Pancreas (tissue), 10 donors: ENCODE measurements at regions not wholly inside any gene's neighbourhood (a gene's known extent, or its start where the extent isn't known, plus 50 kb on each side); places are given as distances from the start of the nearest gene placed in this dataset.

ENCODE experiments used
- ATAC-seq, 4 donors: fragments of 200-7000 bp; cut with Tn5 transposase; one replicate each; pipeline versions ENCODE4 v1.8.0 to v1.9.1; 2020; ENCODE audit warnings: mild to moderate bottlenecking in 4 of 4, moderate library complexity in 4 of 4
- DNase-seq, 6 donors: peaks; one replicate each; pipeline ENCODE4 v3.0.0-alpha.2; 2020
- FAIRE-seq: peaks from 2 replicates; lab custom pipeline; 2012; peaks lifted over from hg19 to GRCh38; lab: Jason Lieb, UNC
- H3K27ac ChIP-seq, 4 donors: fragments of 200-600 bp; sonication (generic); 1 replicate in 3 of 4; 2 replicates in 1 of 4; pipeline versions ENCODE4 v1.5.0 to v1.8.0; 2020
- H3K27me3 ChIP-seq, 4 donors: fragments of 200-600 bp; one replicate each; pipeline ENCODE4 v1.8.0; 2021
- H3K36me3 ChIP-seq, 3 donors: fragments of 200-600 bp; sonication (generic) in 1 of 3; one replicate each; pipeline versions ENCODE4 v1.5.0 to v1.8.0; 2020 to 2021
- H3K4me1 ChIP-seq, 3 donors: fragments of 200-600 bp; one replicate each; pipeline ENCODE4 v1.8.0; 2021
- H3K4me3 ChIP-seq, 4 donors: fragments of 200-600 bp; sonication (generic) in 2 of 4; one replicate each; pipeline versions ENCODE4 v1.5.0 to v1.8.0; 2020 to 2021
- H3K9me3 ChIP-seq, 4 donors: fragments of 200-600 bp; one replicate each; pipeline ENCODE4 v1.8.0; 2021
- WGBS, 2 donors: extraction: QIAGEN DNeasy Blood & Tissue Kit; methylation state at CpG; one replicate each; pipeline ENCODE4 v1.1.7; 2013; 5-methylcytosine and 5-hydroxymethylcytosine counted together
- intact Hi-C, 3 donors: fragments of 100-400 bp; cut with DNase I; formaldehyde crosslinking; loops; one replicate each; pipeline versions ENCODE4 v1.11.1 to v1.14.2; 2022
- TF ChIP-seq, protein P1 (sequence below), 4 donors: fragments of 200-600 bp; sonication (generic) in 3 of 4; IDR thresholded peaks; one replicate each; pipeline versions ENCODE4 v1.5.0 to v1.8.0; 2021; ENCODE audit warnings: antibody characterized with exemption in 4 of 4
- donor health status: healthy with polysubstance abuse.
- donor health status: DM: no; HTN: no; CAD: no; lungs with moderate emphysema.
- donor health status: DM: no; HTN: no; CAD: no.
- donor health status: control.
- donor health status: control.
- donor health status: Bipolar disorder and iron deficiency.
- donor health status: DM: yes; HTN: yes; CAD: no.
- donor health status: DM: no; HTN: no; CAD: no.
- donor health status: DM: no; HTN: no; CAD: no.
- donor health status: DM: yes; HTN: yes; CAD: no.

DNA sequence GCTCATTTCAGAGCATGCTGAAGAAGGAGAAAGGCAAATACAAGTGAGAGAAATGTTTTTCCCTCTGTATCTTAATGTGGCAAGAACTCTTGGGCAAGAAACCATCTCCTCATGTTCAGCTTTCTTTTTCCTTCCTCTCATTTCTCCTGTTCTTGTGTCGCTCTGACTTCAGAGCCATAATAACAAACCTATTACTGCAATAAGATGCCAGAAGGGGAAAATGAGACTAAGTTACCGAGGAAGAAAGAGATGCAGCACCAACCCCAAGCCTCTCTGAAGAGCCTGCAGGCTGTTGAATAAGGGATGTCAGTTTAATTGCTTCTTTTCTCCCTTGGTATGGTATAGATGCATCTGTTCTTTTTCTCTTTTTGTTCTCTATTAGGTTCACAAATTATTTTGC, 170.1 kb upstream of the GLRA1 start:
- Histone ChIP-seq H3K4me1 (no peaks in the 10 kb centered on the region), H3K4me3 (no peak overlapping the region), H3K27ac (no peak overlapping the region), H3K27me3 (no peaks in the 10 kb centered on the region), H3K9me3 (no peaks in the 10 kb centered on the region), H3K36me3 (no peaks in the 10 kb centered on the region)
- WGBS, 2 donors: 66 to 68% methylated on average over 2 of the region's 2 CpGs
- intact Hi-C loops: no loop called here
- DNase-seq (no peak), FAIRE-seq (no peak), ATAC-seq (no peak)
- TF ChIP-seq, protein P1, sequence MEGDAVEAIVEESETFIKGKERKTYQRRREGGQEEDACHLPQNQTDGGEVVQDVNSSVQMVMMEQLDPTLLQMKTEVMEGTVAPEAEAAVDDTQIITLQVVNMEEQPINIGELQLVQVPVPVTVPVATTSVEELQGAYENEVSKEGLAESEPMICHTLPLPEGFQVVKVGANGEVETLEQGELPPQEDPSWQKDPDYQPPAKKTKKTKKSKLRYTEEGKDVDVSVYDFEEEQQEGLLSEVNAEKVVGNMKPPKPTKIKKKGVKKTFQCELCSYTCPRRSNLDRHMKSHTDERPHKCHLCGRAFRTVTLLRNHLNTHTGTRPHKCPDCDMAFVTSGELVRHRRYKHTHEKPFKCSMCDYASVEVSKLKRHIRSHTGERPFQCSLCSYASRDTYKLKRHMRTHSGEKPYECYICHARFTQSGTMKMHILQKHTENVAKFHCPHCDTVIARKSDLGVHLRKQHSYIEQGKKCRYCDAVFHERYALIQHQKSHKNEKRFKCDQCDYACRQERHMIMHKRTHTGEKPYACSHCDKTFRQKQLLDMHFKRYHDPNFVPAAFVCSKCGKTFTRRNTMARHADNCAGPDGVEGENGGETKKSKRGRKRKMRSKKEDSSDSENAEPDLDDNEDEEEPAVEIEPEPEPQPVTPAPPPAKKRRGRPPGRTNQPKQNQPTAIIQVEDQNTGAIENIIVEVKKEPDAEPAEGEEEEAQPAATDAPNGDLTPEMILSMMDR (IDR thresholded peaks at IDR 0.05): no peak

DNA sequence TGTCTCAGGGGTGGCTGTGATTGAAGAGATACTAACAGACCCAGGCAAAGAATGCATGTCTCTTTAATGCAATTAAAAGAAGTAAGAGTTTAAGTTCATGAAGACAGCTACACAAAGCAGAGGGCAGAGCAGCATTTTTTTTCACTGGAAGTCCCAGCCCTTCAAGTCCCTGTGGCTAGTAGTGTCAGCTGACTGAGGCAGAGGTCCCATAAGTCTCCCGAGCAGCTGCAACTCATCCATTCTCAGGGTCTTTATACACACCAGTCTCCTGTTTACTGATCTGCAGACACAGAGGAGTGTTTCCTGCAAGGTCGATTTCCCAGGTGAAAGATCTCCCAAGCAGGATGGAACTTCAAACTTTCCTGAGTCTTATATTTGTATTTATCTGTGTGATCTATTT, 169.4 kb upstream of the GLRA1 start:
- no peaks in the 10 kb centered on the region for H3K36me3 ChIP-seq
- no peak for DNase-seq
- FAIRE-seq: no peak
- no peaks in the 10 kb centered on the region for H3K4me1 ChIP-seq
- ATAC-seq: no peak
- H3K9me3 ChIP-seq: no peaks in the 10 kb centered on the region
- 8 to 27% methylated on average over 2 of the region's 2 CpGs for WGBS, 2 donors
- TF ChIP-seq, protein P1 (IDR thresholded peaks at IDR 0.05): no peak
- intact Hi-C loops: no loop called here
- no peaks in the 10 kb centered on the region for H3K27me3 ChIP-seq
- no peak overlapping the region for H3K27ac ChIP-seq
- no peak overlapping the region for H3K4me3 ChIP-seq

DNA sequence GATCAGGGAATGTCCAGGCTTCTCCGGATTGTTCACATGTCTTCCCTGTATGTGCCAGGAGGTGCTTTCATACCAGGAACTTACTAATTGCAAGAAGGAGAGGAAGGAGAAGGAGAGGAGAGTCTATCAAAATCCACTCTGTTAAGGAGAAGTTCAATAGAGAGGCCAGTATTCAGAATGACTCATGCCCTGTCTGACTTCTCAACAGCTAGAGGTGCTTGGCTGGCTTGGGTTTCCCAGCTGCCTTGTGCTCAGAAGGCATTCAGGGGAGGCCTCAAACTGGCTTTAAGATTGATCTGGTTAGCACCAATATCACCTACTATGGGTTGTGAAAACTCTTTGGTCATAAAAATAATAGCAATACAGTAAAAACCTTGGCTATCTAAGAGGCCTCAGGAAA, 167.9 kb upstream of the GLRA1 start:
- ATAC-seq (peak in 1 of 4 donors; percentile 46), DNase-seq (no peak), FAIRE-seq (no peak)
- H3K36me3 ChIP-seq: no peaks in the 10 kb centered on the region
- H3K27ac ChIP-seq: no peak overlapping the region
- intact Hi-C loops: no loop called here
- no peaks in the 10 kb centered on the region for H3K4me1 ChIP-seq
- no peaks in the 10 kb centered on the region for H3K27me3 ChIP-seq
- TF ChIP-seq, protein P1 (IDR thresholded peaks at IDR 0.05): no peak
- H3K9me3 ChIP-seq: no peaks in the 10 kb centered on the region
- H3K4me3 ChIP-seq: no peak overlapping the region
- WGBS, 2 donors: 58 to 70% methylated on average over 1 of the region's 1 CpG

DNA sequence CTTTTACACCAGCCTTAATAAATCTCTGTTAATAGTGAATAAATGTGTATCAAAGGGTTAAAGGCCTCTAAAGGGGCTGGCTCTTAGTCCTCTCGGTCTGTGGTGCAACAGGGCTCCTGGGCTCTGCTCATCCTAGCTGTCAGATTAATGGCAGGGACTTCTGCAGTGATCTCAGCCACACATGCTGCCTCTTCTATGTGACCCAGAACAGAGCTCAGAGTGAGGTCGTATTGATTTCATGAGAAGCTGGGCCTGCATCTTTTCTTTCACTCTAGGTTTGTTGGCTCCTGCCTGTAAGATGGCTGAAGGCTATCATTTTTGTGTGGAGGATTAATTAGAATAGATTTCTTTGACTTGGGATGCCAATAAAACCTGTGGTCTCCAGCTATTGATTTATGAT, 165.0 kb upstream of the GLRA1 start:
- no peak for ATAC-seq

DNA sequence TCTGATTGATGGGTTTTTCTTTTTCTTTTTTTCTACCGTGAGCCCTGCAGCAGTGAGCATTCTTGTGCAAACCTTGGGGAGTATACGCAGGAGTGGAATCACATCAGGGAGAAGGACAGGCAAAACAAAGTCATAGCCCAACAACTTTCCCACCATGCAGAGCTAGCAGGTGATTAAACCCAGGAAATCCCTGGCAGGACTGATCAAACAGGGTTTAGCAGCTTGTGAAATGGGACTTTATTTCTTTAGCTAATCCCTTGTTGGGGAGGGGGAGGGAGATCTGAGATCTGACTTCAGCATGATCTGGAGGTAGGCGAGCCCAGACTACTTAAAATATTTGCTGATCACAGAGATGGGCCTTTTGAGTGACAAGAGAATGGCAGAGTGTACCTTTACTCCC, 162.0 kb upstream of the GLRA1 start:
- H3K4me1 ChIP-seq: no peaks in the 10 kb centered on the region
- H3K4me3 ChIP-seq: no peak overlapping the region
- no peaks in the 10 kb centered on the region for H3K36me3 ChIP-seq
- intact Hi-C loops: no loop called here
- TF ChIP-seq, protein P1 (IDR thresholded peaks at IDR 0.05): no peak
- H3K27me3 ChIP-seq: no peaks in the 10 kb centered on the region
- no peaks in the 10 kb centered on the region for H3K9me3 ChIP-seq
- DNase-seq: no peak
- no peak for ATAC-seq
- 23 to 30% methylated on average over 3 of the region's 3 CpGs for WGBS, 2 donors
- no peak overlapping the region for H3K27ac ChIP-seq
- no peak for FAIRE-seq

More for the DNA sequence above, 165.0 kb upstream of the GLRA1 start:
- Histone ChIP-seq H3K27me3 (no peaks in the 10 kb centered on the region), H3K4me1 (no peaks in the 10 kb centered on the region), H3K27ac (no peak overlapping the region), H3K9me3 (no peaks in the 10 kb centered on the region), H3K36me3 (no peaks in the 10 kb centered on the region), H3K4me3 (no peak overlapping the region)
- WGBS, 2 donors: 26 to 27% methylated on average over 2 of the region's 2 CpGs
- DNase-seq (no peak), FAIRE-seq (no peak)
- TF ChIP-seq, protein P1 (IDR thresholded peaks at IDR 0.05): no peak
- intact Hi-C loops: no loop called here
